Osteocyte (in vitro differentiated cells): ENCODE measurements at regions not wholly inside any gene's neighbourhood (a gene's known extent, or its start where the extent isn't known, plus 50 kb on each side); places are given as distances from the start of the nearest gene placed in this dataset.

Experiments
- DNase-seq: peaks from one replicate; pipeline ENCODE4 v3.0.0; 2021; ENCODE audit warnings: mixed read lengths; ENCODE audit not compliant: unreplicated experiment; ENCODE audit errors: extremely low spot score
- H3K27ac Mint-ChIP-seq: one replicate; pipeline ENCODE4 v1.8.0; 2021; ENCODE audit warnings: mild to moderate bottlenecking, mixed read lengths; ENCODE audit not compliant: unreplicated experiment
- H3K27me3 Mint-ChIP-seq: one replicate; pipeline ENCODE4 v1.8.0; 2021; ENCODE audit warnings: mixed read lengths; ENCODE audit not compliant: unreplicated experiment
- H3K36me3 Mint-ChIP-seq: one replicate; pipeline ENCODE4 v1.8.0; 2021; ENCODE audit warnings: mixed read lengths; ENCODE audit not compliant: unreplicated experiment
- H3K4me1 Mint-ChIP-seq: one replicate; pipeline ENCODE4 v1.8.0; 2021; ENCODE audit warnings: mixed read lengths; ENCODE audit not compliant: unreplicated experiment
- H3K4me3 Mint-ChIP-seq: one replicate; pipeline ENCODE4 v1.8.0; 2021; ENCODE audit warnings: mild to moderate bottlenecking, moderate library complexity, mixed read lengths; ENCODE audit not compliant: unreplicated experiment
- H3K9me3 Mint-ChIP-seq: one replicate; pipeline ENCODE4 v1.8.0; 2021; ENCODE audit warnings: mixed read lengths; ENCODE audit not compliant: unreplicated experiment
- TF ChIP-seq, protein P1 (sequence below): fragments of 200-600 bp; sonication (generic); IDR thresholded peaks from 2 replicates; pipeline ENCODE4 v1.5.0; 2021; ENCODE audit warnings: antibody characterized with exemption, mild to moderate bottlenecking, moderate library complexity

DNA sequence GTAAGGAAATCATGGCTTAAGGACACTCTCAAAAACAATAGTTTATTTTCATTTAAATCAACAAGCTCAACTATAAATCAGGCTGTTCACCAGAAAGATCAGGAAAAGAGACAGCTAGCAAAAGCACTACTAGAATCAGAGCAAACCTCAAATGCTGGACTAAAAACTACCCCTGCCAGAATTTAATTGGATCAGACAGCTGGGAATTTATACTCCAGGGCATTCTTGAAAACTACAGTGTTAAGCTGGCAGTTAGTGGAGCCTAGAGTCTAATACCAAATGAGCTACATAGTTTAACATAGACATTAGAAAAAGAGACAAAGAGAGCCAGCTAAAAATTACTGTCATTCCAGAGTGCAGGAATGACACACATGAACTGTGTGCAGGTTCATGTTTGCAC, 1016.4 kb upstream of the CRIM1 start:
- DNase-seq, result no peak
- H3K4me3 Mint-ChIP-seq, result no peak overlapping the region
- peak overlapping the region; percentile 86 for H3K27ac Mint-ChIP-seq
- peaks cover 12% of the 10 kb centered on the region for H3K27me3 Mint-ChIP-seq
- peaks cover 8% of the 10 kb centered on the region for H3K9me3 Mint-ChIP-seq
- TF ChIP-seq, protein P1, sequence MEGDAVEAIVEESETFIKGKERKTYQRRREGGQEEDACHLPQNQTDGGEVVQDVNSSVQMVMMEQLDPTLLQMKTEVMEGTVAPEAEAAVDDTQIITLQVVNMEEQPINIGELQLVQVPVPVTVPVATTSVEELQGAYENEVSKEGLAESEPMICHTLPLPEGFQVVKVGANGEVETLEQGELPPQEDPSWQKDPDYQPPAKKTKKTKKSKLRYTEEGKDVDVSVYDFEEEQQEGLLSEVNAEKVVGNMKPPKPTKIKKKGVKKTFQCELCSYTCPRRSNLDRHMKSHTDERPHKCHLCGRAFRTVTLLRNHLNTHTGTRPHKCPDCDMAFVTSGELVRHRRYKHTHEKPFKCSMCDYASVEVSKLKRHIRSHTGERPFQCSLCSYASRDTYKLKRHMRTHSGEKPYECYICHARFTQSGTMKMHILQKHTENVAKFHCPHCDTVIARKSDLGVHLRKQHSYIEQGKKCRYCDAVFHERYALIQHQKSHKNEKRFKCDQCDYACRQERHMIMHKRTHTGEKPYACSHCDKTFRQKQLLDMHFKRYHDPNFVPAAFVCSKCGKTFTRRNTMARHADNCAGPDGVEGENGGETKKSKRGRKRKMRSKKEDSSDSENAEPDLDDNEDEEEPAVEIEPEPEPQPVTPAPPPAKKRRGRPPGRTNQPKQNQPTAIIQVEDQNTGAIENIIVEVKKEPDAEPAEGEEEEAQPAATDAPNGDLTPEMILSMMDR, result no peak
- H3K36me3 Mint-ChIP-seq, result peaks cover 2% of the 10 kb centered on the region
- peaks cover 27% of the 10 kb centered on the region for H3K4me1 Mint-ChIP-seq

DNA sequence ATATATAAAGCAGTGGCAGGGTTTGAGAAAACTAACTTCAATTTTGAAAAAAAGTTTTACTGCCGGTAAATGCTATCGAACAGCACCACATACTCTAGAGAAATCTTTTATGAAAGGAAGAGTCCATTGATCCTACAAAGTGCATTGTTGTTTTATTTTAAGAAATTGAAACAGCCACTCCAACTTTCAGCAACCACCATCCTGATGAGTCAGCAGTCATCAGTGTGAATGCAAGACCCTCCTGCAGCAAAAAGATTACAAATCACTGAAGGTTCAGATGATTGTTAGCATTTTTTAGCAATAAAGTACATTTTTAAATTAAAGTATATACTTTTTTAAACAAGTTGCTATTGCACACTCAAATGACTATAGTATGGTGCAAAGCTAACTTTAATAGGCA, 1017.7 kb upstream of the CRIM1 start:
- no peak overlapping the region for H3K27ac Mint-ChIP-seq
- peaks cover 27% of the 10 kb centered on the region for H3K4me1 Mint-ChIP-seq
- peaks cover 8% of the 10 kb centered on the region for H3K9me3 Mint-ChIP-seq
- peaks cover 17% of the 10 kb centered on the region for H3K27me3 Mint-ChIP-seq
- DNase-seq, result no peak
- no peak overlapping the region for H3K4me3 Mint-ChIP-seq
- TF ChIP-seq, protein P1, result no peak
- peaks cover 2% of the 10 kb centered on the region for H3K36me3 Mint-ChIP-seq

DNA sequence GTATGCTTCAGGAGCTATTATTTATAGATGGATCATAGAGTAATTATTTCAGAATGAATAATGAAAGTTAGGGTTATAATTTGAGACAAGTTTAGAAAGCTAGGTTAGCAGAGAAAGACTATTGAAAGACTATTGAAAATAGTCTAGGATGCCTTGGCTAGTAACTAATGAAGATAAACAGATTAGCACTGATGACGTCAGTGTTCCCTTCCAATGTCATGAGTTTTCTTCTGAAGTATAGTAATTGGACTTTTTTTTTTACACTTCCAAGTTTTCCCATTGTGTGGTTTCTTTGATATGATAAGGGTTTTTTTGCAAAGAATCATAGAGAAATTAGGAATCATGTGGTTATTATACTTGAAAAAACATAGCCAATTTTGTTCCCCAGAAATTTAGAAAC, 1041.5 kb upstream of the CRIM1 start:
- Mint-ChIP-seq H3K36me3 (no peaks in the 10 kb centered on the region), H3K9me3 (no peaks in the 10 kb centered on the region), H3K27me3 (peaks cover 75% of the 10 kb centered on the region), H3K27ac (no peak overlapping the region), H3K4me3 (no peak overlapping the region), H3K4me1 (no peaks in the 10 kb centered on the region)
- TF ChIP-seq, protein P1, result no peak
- DNase-seq, result no peak

DNA sequence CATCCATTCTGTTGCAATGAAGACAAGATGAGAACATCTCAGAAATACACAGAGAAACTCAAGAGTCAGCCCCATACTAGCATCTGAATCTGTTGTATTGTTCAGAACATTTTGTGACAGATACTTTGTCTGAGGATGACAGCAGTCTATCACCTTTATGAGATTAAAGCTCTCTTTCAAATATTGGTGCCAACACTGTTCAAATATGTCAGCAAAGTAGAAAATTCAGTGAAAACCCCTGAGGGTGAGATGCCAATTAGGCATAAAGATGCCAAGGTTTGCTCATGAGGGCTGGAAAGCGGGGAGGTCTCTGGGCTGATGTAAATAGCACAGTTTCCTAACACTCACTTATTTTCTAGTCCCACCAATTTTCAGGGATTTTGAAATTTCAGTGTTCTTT, 1054.2 kb upstream of the CRIM1 start:
- TF ChIP-seq, protein P1, result no peak
- Mint-ChIP-seq H3K4me1 (peaks cover 40% of the 10 kb centered on the region), H3K36me3 (no peaks in the 10 kb centered on the region), H3K27me3 (peaks cover 20% of the 10 kb centered on the region), H3K27ac (no peak overlapping the region), H3K9me3 (no peaks in the 10 kb centered on the region), H3K4me3 (no peak overlapping the region)
- no peak for DNase-seq

DNA sequence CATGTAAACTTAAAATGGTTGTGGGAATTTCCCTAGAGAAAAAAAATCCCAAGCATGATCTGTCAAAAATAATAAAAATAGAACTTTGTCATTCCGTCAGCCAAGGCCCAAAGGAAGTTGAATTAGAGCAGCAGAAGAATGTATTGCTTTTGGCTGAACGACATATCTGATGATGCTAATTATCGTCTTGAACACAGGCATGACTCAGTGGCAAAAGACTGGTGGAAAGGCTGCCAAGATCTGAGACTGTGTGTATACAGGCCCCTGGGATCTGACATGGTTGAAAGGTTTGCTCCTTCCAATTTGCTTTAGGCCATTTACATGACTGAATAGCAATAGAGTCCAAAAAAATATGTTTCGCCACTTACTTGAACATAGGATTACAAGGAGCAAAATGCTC, 1057.1 kb upstream of the CRIM1 start:
- peaks cover 48% of the 10 kb centered on the region for H3K4me1 Mint-ChIP-seq
- DNase-seq, result peak; percentile 87
- no peaks in the 10 kb centered on the region for H3K36me3 Mint-ChIP-seq
- H3K27me3 Mint-ChIP-seq, result peaks cover 6% of the 10 kb centered on the region
- H3K4me3 Mint-ChIP-seq, result no peak overlapping the region
- TF ChIP-seq, protein P1, result no peak
- no peaks in the 10 kb centered on the region for H3K9me3 Mint-ChIP-seq
- peak overlapping the region; percentile 72 for H3K27ac Mint-ChIP-seq
